SHP77 (cell line): ENCODE measurements at regions not wholly inside any gene's neighbourhood (a gene's known extent, or its start where the extent isn't known, plus 50 kb on each side); places are given as distances from the start of the nearest gene placed in this dataset.
"Not testable (repeated sequence)": the region's sequence is repeated elsewhere in the genome, so short reads cannot be mapped to it uniquely, and the experiment has no call there.

Experiments
- DNase-seq, 2 experiments: peaks; one replicate each; lab custom pipeline; 2025; lab: John Stamatoyannopoulos, UW

- DNase-seq, result no peak
Observed at GRCh38 chr1:115453666-115454065, 115.6 kb upstream of the NGF start.

DNA sequence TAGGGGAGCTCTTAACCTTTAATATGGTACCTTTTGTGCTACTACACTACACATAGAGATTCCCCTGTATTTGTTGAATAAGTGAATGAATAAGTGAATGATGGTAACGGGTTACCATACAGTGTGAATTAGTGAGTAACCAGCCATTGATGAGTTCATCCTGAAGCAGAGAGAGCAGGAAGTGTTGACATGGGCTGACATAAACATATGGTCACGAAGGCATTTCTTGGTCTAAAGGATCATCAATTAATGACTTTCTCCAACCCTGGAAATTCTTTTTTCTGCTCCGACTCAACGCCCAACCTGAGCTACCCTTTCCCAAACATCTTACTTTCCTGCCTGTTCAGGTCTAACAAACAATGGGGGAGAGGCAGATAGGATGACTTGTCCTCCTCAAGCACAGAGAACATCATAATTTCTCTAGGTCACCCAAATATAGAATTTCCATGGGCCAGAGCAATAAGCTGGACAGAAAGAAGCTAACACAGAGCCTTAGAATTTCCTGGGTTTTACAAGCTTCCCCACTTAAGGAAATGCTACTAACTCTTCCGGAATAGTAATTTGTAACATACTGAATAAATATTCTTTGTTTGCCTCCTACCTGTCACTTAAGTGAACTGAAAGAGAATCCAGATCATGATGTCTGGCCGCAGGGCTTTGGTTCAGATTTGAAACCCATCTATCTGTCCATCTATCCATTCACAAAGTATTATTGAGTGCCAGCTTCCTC, 114.7 kb upstream of the NGF start:
- no peak for DNase-seq

- no peak for DNase-seq
Observed at GRCh38 chr1:115450501-115451040, 112.5 kb upstream of the NGF start.

DNA sequence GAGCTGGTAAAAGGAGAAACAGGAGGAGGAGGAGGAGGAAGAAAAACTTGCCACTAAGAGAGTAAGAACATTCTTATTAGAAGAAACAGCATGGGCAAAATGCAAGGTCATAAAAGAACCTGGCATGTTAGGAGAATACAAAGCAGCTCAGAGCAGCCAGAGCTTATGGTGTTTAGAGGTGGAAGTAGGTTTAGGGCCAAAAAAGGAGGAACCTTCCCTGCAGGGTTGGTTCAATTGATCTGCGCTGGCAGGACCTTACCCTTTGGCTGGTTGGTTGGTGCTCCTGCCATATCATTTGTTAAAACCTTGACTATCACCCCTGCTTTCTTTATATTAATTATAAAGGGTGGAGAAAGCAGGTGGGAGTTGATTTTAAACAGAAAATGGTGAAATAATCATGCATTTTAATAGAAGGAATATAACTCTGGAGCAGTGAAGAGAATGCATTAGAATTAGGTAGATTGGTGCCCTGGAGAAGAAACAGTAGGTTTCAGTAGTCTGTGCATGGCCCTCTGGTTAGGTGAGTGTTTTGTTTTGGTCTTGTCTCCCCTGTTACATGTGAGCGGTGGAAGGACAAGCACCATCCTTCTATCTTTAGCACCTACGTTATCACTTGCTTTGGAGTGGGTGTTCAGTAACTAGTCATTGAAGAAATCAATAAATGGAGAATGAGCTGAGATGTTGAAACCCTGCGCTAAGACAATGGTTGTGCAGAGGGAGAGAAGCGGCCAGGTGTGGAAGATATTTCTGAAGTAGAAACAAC, 110.4 kb upstream of the NGF start:
- DNase-seq, result no peak

DNA sequence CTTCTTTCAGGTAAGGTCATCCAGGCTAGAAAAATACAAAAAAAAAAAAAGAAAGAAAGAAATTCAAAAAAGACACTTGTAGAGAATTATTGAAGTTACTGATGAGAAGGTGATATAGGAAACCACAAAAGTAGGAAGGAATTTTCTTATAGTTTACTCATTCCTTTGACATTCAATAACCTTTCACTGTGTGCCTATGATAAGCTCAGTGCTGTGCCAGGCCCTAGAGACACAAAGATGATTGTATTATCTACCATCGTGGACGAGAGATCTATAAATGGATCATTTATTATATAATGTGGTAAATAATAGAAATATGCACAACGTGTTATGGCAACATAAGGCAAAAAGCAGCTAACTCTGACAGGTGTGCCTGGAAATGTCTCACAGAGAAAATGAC, 109.6 kb upstream of the NGF start:
- no peak for DNase-seq

GRCh38 chr1:115445090-115445489, 107.0 kb upstream of the NGF start:
- no peak for DNase-seq

DNA sequence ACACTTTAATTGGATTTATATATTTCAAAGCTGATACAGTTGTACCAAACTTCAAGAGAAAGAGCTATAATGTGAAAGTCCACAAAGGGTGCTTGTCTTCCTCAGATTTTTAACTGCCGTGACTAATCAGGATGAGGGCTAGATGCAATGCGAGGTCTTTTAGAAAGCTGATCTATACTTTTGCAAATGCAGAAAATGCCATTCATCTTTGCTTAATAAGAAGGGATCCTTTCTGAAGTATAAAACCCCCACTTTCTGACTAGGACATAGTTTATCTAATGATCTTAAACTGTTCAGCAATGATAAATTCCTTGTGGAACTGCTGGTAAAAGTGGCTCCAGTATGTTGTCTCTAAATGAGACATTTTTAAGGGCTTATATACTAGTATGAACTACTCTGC, 102.7 kb upstream of the NGF start:
- DNase-seq, result no peak

DNA sequence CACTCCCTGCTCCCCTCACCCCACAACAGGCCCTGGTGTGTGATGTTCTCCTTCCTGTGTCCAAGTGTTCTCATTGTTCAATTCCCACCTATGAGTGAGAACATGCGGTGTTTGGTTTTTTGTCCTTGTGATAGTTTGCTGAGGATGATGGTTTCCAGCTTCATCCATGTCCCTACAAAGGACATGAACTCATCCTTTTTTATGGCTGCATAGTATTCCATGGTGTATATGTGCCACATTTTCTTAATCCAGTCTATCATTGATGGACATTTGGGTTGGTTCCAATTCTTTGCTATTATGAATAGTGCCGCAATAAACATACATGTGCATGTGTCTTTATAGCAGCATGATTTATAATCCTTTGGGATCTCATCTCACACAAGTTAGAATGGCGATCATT, 101.5 kb upstream of the NGF start:
- DNase-seq, result not testable (repeated sequence)

DNA sequence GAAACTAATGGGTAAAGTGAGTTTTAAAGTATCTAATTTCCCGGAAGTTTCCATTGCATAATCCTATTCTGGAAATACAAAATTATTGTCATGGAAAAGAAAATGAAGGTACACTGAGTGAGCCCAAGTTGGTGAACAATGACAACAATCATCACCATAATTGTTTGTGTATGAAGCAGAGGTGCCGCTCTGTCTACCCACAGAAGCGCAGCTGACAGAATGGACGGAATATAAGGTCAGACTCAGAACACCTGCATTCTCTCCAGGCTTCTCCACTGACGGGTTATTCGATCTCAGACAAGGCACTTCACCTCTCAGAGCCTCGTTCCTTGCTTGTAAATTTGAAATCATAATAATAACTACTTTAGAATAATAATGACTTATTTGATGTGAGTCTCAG, 99.1 kb upstream of the NGF start:
- DNase-seq, result peak; percentile 47 to 60

GRCh38 chr1:115436596-115436995, 98.5 kb upstream of the NGF start:
- no peak for DNase-seq

DNA sequence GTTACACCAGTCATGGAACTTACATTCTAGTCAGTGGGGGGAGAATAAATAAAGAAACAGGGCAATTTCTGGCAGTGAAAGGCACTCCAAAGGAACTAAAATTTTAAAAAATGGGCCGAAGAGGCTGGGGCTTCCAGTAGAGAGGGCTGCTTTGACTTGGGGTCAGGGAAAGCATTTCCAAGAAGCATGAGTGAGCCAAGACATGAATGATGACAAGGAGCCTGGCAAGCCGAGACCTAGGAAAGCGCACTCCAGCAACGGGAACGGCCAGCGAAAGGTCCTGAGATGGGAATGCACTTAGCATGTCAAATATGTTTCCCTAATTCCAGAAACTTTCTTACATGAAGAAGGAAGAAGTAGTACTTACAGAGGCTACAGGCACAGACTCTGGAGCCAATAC, 95.4 kb upstream of the NGF start:
- DNase-seq, result no peak

DNA sequence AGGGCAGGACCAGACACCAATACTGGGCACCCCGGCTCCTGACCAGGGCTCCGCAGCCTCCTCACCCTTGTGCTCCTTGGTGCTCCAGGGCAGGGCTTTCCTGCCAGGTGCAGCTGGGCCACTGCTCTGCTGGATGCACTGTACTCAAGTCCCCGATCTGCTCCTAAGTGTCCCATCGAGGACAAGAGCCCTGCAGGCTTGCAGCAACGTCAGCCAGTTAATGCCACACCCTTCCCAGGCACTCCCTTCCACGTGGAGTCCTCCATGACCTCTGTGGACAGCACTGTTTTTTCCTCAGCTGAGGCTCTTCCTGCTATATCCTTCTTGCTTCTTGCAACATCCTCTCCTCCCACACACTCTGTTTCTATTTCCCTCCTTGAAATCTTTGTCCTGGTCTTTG, 94.0 kb upstream of the NGF start:
- DNase-seq, result no peak

GRCh38 chr1:115430441-115431158, 92.6 kb upstream of the NGF start:
- DNase-seq, result peak; percentile 13 to 24

- no peak for DNase-seq
Observed at GRCh38 chr1:115429884-115430283, 91.8 kb upstream of the NGF start.

DNA sequence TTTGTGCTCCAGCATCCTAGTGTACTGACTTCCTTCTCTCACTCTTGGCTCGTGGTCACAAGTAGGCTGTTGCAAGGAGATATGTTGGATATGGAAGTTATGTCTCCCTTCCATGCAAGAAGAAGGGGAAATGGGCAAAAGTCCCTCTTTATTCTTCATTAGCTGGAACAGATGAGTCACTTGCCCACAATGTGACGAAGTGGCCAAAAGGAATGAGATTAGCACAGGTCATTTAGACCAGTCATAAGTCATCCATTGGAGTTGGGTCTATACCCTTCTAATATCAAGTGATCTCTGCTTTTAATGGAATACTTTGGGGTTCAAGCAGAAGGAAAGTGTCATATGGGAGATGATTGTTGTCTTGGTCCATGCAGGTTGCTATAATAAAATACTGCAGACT, 91.2 kb upstream of the NGF start:
- DNase-seq, result no peak

GRCh38 chr1:115428676-115429075, 90.6 kb upstream of the NGF start:
- no peak for DNase-seq

GRCh38 chr1:115428256-115428655, 90.2 kb upstream of the NGF start:
- no peak for DNase-seq

- no peak for DNase-seq
Observed at GRCh38 chr1:115426956-115427355, 88.9 kb upstream of the NGF start.

- DNase-seq, result no peak
Observed at GRCh38 chr1:115426231-115426771, 88.3 kb upstream of the NGF start.

GRCh38 chr1:115425442-115425841, 87.4 kb upstream of the NGF start:
- no peak for DNase-seq

DNA sequence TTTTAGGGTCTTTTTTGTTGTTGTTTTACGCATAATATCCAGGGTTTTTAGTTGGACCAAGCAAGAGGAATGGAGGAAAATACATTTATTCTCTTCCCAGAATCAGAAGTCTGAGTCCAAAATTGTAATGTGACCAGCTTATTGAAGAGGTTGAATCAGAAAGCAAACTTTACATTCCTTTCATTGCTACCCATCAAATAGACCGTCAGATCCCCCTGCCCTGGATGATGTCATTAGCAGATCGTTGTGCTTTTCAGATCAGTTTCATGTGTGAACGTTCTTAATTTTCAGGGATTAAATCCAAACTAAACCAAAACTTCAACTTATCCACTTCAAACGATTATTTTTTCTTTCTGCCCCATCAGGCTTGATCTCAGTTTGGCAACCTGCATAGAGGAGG, 85.7 kb upstream of the NGF start:
- DNase-seq, result no peak

- no peak for DNase-seq
Observed at GRCh38 chr1:115419571-115419970, 81.5 kb upstream of the NGF start.

GRCh38 chr1:115413621-115414020, 75.6 kb upstream of the NGF start:
- no peak for DNase-seq
